GM12874 (cell line): ENCODE measurements at regions not wholly inside any gene's neighbourhood (a gene's known extent, or its start where the extent isn't known, plus 50 kb on each side); places are given as distances from the start of the nearest gene placed in this dataset.

Source experiments
- TF ChIP-seq, protein P1 (sequence below): IDR thresholded peaks from 2 replicates; pipeline ENCODE4 v1.5.1; 2011; ENCODE audit warnings: low read depth, mild to moderate bottlenecking, control low read depth, low read length, moderate library complexity; ENCODE audit not compliant: insufficient read depth

DNA sequence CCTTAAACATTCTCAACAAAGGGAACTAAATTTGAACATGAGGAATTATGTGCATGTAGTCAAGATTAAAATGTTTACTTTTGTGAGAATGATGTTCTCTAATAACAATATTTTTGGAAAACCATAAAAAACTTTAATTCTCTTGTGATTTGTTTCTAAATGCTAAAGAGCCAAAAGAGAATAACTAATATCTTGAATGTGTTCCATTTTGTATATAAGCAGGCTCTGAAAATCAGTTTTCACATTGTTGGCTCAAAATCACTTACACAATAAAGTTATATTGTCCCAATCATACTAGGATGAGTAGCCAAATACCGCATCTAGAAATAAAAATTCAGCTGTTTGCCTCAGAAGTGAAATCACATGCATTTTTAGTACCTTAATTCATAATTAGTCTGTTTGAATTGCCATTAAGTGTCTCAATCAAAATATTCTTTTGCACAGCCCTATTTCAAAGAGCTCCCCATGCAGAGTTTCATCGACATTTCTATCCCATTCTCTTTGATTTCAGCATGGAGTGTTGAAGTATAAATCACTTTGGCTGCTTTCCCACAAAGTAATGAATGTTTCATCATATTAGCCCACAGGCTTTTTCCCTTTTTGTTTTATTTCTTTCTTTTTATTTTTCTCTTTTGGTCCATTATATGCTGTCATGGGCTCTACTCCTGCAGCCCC is 420.3 kb upstream of the POM121L12 start:
- TF ChIP-seq, protein P1, sequence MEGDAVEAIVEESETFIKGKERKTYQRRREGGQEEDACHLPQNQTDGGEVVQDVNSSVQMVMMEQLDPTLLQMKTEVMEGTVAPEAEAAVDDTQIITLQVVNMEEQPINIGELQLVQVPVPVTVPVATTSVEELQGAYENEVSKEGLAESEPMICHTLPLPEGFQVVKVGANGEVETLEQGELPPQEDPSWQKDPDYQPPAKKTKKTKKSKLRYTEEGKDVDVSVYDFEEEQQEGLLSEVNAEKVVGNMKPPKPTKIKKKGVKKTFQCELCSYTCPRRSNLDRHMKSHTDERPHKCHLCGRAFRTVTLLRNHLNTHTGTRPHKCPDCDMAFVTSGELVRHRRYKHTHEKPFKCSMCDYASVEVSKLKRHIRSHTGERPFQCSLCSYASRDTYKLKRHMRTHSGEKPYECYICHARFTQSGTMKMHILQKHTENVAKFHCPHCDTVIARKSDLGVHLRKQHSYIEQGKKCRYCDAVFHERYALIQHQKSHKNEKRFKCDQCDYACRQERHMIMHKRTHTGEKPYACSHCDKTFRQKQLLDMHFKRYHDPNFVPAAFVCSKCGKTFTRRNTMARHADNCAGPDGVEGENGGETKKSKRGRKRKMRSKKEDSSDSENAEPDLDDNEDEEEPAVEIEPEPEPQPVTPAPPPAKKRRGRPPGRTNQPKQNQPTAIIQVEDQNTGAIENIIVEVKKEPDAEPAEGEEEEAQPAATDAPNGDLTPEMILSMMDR: no peak

DNA sequence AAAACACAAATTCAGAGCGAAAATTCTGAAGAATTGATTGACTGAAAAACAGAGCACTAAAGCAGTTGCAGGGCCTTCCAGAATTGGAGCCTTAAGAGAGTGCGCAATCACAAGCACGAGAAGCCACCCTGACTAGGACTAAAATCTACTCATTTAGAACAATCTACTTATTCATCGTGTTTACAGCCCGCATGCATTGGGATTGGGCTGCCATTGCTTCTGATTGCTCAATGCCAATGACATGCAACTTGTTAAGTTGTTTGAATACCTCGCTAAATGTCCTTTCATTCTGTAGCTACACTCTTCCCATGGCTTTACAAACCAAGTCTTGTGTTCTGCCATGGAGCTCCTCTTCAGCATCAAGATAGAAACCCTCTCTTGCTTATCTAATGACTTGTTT is 425.9 kb upstream of the POM121L12 start:
- TF ChIP-seq, protein P1: no peak

DNA sequence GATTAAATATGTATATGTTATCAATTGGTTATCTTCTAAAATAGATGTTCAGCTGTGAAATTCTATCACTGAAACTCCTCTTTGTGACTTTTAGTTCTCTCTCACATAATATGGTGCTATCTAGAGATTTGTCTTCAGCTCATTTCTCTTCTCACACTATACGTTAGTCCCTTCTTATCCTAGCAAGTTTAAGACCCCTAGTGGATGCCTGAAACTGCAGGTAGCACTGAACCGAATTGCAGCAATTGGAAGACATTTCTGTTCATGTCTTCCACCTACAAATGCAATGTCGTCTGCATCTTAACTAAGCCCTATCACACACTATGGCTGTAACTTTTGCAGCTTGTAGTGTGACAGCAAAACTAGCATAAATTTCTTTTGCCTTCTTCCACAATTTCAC is 442.7 kb upstream of the POM121L12 start:
- TF ChIP-seq, protein P1: no peak

DNA sequence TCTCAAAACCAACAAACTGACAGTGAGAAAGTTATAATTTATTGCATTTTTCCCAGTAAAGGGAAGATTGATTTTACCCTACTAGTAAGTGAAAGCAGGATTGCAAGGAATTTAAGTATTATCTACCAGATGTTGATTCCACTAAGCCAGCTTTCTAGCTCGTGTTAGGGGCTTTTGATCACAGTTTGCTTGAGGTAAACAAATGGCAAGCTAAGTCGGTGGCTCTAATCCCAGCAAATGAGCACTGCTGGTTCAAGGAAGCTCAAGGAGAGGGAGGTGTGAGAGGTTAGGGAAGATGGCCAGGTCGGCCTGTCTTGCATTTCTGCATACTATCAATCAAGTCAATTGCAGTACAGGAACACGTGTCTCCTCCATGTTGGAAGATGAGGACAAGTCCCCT is 448.7 kb upstream of the POM121L12 start:
- TF ChIP-seq, protein P1: no peak

DNA sequence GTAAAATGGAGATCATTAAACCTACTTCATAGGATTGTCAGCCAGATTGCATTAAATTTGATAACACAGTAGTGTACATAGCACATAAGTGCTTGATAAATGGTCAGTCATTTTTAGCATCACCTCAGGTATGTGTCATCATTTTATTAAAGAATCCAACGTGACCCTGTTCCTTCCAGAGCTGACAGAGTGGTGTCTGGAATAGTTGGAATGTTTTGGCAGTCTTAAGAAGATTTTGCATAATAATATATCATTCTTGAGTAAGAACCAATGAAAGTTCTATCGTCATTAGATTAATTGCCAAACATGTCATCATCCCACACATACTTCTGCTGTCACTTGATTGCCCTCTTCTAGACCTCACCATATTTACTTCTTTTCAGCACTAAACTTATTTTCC is 451.4 kb upstream of the POM121L12 start:
- TF ChIP-seq, protein P1: no peak

DNA sequence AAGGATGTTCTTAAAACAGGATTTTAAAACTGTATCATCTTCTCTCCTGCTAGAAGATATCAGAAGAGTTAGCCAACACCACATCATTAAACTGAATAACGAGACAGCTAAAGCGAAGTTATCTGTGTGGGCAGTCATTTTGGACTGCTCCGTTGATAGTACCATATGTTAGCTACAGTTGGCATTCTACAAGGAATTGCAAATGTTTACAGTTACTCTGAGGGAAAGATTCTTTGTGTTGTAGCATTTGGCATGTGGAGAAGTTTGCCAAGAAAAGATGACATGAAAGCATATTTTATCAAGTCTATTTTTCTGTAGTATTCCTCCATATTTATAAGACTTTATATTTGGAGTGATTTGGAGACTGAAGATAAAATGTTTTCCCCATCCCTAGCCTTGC is 464.4 kb upstream of the POM121L12 start:
- TF ChIP-seq, protein P1: no peak

DNA sequence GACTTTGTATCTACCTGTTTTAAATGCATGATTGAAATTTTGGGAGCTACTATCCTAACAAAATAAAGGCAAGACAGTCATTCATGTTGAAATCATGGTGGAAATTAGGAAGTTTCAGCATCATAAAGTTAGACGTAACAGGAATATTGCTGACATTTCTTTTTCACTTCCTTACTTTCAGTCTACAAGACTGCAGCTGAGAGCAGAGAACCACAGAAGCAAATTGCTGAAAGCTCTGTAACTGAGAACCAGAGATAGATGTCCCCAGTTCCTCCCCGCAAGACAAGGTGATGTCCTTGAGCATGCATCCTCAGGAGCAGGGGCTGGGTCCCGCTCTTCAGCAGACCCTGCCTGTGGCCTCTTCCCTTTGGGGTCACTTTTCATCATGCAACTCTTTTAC is 466.3 kb upstream of the POM121L12 start:
- TF ChIP-seq, protein P1: no peak
